ENCODE measurements at regions not wholly inside any gene's neighbourhood (a gene's known extent, or its start where the extent isn't known, plus 50 kb on each side); places are given as distances from the start of the nearest gene placed in this dataset.

DNA sequence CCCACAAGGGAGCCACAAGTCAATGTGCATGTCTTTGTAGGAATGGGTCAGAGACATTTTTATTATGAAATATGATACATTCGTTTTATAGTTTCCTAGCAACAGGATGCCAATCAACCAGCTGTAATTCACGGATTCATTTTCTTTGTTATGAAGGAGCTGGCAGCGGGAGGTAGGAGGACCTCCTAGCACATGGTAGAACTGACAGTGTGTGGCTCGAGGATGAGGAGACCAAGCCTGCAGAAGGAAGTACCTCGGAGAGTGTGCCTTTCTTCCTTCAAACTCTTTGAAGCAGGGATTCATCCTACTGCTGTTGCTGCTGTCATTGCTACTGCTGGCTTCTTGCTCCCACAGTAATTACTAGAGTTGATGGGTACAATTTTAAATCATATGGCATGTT lies 504.8 kb upstream of the KLHL29 start:
- intact Hi-C loops (cut with micrococcal nuclease) = no loop called here

DNA sequence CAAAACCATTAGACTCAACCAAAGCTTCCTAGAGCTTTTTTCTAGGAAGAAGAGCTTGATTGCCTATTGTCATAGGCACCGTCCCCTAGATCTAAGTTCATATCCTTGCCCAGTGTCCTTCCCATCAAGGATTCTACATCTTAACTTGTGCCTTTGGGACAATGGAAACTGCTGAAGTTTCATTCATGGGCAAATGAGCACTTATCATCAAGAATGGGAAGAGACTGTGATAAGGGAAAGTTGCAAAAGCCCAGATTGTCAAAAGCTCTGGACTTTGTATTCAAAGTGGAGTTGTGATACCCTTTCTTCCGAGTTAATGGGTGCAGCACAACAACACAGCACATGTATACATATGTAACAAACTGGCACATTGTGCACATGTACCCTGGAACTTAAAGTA lies 503.0 kb upstream of the KLHL29 start:
- intact Hi-C loops (cut with micrococcal nuclease) = no loop called here

DNA sequence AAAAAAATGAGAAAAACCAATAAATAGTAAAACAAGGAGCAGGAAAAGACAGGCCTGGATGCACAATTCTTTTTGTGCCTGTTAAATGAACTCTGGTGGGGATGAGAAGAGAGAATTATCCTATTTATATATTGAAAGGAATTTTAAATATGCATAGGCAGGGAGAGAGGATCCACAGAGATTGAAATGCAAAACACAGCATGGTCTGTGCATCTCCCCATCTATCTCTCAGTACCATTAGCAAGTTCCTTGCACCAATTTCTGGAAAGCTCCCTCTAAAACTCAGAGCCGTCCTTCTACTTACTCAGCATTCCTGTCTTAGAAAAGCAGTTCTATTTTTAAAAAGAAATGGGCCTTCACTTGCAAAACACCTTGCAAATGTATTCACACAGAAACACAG lies 502.3 kb upstream of the KLHL29 start:
- intact Hi-C loops (cut with micrococcal nuclease) = no loop called here

DNA sequence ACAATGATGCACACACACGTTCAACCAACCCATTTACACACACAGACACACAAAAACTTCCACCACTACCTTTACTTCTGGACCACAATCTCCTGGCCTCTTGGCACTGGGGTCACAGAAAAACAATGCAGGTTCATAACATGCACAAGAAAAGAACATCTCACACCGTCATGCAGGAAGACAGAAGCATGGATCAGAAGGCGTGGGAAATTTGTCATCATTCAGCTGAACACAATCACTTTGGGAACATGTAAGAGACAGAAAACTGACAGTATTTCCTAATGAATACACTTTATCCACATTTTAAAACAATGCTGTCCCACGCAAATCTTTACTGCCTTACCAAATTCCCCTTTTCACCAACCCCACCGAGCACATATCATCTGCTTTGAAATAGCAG lies 501.9 kb upstream of the KLHL29 start:
- intact Hi-C loops (cut with micrococcal nuclease) = no loop called here

DNA sequence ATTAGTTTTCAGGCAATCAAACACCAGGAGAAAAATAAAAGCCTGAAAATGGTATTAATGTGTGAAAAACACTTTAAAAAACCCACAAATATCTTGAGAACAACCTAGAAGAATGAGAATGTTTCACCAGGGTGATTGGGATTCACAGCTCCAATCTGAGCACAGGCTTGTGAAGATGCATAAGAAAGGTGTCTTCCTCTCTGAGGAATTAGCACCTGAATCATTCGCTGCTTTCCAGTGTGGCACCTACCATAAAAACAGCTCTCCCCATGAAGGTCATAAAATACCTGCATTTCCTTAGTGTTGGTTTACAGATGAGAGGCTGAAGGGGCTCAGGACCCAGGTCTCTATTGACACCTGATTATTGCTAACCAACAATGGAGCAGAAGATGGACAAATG lies 499.7 kb upstream of the KLHL29 start:
- intact Hi-C loops (cut with micrococcal nuclease) = no loop called here

DNA sequence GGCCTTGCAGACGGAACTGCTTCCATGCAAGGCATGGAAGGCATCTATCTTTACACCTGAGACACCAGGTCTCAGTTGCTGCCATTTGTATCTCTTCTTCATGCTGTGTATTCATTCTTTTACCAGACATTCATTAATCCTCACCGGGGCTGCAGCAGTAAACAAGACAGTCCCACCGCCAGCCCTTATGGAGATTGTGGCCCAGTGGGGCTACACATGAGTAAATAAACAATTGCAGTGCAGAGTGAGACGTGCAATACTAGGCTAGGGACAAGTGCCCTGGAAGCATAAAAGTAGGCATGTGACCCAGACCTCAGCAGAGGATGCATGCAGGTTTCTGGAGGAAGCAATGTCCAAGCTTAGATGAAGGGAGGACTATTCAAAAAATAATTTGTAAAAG lies 497.6 kb upstream of the KLHL29 start:
- intact Hi-C loops (cut with micrococcal nuclease) = no loop called here

DNA sequence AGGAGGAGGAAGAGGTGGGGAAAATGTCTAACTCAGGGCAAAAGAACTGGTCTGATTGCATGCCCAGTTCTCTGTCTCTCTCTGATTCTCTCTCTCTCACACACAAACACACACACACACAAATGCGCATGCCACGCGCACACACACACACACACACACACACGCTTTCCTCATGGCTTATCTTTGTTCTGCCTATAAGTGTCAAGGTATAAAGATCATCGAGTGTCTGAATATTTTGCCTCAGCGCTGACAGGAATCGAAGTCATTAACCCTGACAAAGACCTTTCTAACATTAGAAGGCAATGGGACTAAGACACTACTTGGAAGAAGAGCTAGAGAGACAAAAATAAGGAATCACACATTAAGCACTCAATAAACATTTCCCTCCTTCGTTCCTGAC lies 497.1 kb upstream of the KLHL29 start:
- intact Hi-C loops (cut with micrococcal nuclease) = no loop called here

DNA sequence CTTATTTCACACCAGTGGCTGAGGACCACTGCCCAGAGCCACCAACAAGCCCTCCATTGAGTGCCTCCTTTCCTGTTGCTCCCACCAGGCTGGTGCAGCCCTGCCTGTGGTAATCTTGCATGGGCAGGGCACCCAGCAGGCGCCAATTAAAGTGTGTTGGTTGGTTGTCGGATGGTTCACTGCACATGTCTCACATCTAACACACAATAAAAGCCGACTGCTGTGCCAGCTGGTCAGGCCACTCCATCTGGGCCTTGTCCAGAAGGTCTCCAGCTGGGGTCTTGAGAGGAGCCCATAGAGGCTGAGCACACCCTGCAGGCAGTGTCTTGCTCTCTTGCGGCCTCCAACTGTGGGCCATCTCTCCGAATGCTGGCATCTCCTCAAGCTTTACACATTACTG lies 494.8 kb upstream of the KLHL29 start:
- intact Hi-C loops (cut with micrococcal nuclease) = no loop called here

DNA sequence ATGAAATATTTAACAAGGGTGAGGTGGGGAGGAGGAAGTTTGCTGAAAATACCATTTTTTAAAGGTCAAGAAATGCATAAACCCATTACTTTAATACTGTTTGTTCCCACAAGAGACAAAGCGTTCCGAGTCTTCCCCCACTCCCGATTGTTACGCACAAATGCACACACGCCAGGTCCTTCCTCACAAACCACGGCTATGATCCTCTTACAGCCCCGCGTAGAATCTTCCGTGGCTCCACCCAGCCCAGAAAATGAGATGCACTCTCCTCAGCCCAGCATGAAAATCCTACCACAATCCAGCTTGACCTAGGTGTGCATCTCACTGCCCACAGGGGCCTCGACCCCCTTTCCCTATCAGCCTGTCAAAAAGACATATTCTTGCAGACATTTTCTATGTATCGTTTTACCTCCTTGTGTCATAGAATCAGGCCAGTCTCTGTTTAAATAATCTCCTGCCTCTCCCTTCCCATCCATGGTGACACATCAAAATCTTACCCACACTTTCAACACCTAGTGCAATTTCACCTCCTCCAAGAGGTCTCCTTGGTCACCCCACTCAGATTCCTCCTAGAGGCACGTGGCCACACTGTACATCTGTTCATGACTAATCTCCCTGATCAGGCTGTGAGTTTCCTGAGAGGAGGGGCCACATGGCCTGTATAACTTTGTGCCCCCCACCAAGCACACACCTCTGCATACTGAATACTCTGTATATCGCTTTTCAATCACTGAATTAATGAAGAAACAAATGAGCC lies 491.0 kb upstream of the KLHL29 start:
- intact Hi-C loops (cut with micrococcal nuclease) = no loop called here

DNA sequence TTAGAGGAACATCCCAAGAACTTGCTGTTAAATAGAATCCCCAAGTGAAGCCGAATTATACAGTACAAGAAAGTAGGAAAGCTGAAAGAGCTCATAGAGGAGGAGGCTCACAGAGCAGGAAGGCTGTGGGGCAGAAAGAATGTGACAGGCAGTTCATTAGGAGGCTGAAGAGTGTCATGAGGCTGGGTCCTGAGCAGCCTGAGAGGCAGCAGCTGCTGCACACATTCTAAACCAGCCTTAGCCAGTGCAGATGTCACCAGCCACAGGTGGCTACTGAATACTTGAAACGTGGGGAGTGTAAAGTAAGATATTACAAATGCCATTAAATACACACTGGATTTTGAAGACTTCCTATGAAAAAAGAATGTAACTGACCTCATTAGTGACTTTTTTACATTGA lies 490.2 kb upstream of the KLHL29 start:
- intact Hi-C loops (cut with micrococcal nuclease) = no loop called here

DNA sequence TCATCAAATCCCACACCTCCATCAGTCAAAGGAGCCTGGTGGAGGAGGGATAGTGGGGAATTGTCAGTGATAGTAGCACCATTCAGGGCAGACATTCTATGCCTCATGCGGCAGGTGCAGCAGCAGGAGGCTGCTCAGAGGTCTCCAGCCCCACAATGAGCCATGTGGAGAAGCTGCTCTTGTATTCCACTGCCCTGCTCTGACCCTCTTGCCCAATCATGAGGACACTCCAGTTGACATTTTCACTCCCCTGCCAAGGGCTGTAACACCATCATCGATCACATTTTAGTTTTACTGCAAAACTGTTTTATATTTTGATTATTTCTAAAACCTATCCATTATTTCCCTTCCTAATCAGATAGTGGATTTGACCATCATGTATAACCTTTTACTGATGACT lies 487.6 kb upstream of the KLHL29 start:
- intact Hi-C loops (cut with micrococcal nuclease) = no loop called here

DNA sequence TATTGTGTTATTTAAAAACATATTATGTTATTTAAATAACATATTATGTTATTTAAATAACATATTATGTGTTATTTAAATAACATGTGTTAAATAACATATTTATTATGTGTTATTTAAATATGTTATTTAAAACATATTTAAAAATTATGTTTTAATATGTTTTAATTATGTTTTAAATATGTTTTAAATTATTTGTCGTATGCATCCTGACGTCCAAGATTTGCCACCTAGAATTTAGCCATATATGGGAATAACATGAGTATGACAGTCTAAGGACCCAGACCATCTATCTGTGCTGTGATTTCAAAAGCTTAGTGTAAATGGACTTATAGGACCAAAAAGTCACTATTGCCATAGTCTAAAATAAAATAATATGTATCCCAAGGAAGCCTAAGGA lies 484.3 kb upstream of the KLHL29 start:
- intact Hi-C loops (cut with micrococcal nuclease) = no loop called here

DNA sequence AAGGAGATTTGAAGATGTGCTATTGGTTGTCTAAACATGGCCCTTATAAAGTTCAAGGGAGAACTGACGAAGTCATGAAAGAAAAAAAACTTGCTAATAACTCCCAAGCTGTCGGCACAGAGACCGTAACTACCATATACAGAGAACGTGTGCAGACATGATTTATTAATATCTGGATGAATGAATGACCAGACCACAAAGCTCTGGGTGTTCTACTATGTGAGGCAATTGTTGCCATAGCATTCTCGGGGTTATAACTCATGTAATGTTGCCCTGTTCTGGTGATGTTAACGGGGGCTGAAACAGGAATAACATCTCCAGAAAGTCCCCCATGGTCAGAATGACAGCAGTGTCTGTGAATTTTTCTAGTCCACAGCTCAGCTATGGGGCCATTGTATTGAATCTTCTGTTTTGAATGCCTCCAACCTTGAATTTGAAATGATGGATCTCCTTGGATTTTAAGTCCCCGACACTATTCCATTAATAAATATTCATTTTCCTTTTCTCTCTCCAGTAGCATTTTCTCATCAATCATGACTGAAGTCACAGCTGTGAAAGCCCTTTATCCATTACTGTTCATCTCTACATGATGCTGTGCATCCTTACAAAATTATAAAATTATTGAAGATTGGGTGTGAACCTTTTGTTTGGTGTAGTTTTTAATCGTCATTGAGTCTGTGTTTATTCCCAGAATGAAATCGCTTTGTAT lies 483.4 kb upstream of the KLHL29 start:
- intact Hi-C loops (cut with micrococcal nuclease) = no loop called here

DNA sequence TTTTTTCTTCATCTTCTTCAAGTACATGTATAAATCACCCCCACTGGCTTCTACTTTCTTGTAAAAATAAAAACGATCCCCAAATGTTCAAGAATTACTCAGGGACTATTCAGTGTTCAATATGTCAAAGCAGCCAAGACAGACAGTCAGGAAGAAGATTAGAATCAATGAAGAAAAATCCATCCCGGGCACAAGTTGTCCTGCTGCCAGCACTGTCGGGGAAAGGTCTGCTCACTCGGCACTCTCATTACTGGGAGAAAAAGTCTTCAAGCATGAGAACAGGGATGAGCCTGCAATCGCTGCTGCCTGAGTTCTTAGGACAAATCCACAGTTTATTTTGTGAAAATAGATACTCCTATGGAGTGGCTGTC lies 482.8 kb upstream of the KLHL29 start:
- intact Hi-C loops (cut with micrococcal nuclease) = no loop called here

DNA sequence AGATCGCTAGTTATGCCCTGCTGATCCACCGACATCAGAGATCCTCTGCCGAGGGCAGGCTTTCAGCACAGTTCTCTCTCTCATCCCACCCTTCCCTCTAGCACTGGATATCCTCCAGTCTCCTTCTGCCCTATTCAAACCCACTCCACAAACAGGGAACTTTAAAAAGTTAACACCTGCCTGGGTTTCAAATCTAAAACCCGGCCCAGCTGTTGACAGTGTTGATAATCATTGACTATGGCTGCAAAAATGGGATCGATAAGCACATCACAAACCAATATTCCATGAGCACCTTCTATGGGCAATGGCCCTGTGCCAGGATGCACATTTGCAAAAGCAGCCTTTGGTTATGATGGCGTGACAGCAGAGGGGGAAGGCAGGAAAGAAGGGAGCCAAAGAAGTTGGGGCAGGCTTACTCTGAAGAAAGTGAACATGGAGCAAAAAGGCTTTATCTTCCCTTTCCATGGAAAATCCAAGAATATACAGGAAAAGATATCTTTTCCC lies 482.3 kb upstream of the KLHL29 start:
- intact Hi-C loops (cut with micrococcal nuclease) = no loop called here

DNA sequence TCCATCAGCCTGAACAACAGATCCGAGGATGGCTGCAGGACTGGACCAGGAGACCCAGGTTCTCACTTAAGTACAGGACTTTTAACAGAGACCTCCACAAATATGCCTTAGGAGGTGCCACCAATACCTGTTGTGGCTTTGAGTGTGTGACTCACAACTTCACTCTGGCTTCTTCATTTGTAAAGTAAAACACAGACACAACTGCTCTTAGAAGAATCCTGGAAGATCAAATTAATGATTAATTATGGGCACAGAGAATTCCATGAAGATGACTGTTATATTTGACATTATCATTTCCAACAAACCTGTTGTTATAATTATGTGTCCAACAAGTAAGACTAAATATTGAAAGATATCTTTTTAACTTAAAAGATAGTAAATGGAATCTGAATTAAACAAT lies 481.4 kb upstream of the KLHL29 start:
- intact Hi-C loops (cut with micrococcal nuclease) = no loop called here

DNA sequence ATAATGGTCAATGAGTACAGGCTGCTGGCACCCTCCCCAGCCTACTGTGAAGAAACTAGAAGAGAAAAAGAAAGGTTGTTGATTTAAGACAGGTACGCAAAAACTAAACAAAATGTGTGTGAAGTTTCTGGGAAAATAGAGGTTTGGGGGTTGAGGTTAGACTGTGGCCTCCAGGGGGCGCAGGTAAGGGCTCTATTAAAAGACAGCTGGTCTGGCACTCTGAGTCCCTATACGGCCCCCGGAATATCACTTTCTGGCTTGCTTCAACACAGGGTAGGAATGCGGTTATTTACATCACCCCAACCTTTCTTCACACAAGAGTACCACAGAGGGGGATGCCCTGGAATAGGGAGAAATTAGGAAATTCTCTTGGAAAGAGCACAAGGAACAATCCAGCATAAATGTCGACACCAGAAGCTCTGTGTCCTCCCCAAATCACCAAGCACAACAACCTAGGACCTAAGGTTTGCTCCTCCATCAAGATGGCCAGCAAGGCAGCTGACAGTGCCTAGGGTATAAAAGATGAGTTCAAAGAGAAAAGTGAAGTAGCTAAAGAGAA lies 480.8 kb upstream of the KLHL29 start:
- intact Hi-C loops (cut with micrococcal nuclease) = no loop called here

DNA sequence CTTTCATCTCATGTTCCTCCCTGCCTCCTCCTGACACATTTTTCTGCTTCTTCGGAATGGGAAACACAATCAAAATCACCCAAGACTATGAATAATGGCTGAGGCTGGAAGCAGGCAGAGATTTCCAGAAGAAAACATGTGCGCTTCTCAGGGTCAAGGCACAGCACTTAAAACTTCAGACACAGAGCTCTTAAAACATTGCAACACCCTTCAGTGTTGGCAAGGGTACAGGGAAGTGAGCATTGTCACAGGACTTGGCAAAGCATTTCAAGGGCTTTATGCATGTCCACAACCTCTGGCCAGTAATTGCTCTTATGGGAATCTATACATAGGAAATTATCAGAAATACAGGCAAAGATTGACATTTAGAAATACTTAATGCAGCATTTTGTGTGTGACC lies 477.6 kb upstream of the KLHL29 start:
- intact Hi-C loops (cut with micrococcal nuclease) = no loop called here

DNA sequence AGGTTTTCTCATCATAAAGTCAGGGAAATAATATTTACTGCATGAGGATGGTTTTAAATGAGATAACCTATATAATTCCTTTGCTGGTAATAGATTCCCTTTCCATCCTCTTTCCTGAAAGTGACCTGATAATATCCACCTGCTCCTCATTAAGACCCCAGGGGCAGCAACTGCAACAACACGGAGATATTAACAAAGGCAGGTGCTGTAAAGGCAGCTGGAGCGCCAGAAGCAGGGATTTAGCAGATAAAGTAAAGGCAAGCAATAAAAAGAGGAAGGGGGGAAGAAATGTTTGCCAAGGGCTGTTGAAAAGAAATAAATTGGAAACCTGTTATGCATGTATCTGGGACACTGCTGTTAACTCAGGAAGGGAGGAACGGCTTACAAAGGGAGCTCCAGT lies 472.6 kb upstream of the KLHL29 start:
- intact Hi-C loops (cut with micrococcal nuclease) = no loop called here

DNA sequence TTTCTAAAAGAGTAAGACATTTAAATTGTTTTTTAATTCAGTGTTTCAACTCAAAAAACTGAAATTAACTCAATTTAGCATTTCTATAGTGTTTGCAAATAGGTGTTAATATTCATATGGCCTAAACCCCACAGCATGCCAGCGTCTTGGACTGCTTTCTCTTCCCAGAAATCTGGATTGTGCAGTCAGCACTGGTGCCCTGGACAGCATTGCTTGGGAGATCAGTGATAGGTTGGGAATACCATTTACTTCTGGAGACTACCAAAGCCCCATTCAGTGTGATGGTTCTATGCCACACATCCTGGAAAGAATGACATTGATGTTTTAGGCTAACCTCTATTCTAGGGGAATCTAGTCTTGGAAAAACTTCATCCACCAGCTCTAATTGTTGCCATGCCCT lies 455.0 kb upstream of the KLHL29 start:
- intact Hi-C loops (cut with micrococcal nuclease) = no loop called here

DNA sequence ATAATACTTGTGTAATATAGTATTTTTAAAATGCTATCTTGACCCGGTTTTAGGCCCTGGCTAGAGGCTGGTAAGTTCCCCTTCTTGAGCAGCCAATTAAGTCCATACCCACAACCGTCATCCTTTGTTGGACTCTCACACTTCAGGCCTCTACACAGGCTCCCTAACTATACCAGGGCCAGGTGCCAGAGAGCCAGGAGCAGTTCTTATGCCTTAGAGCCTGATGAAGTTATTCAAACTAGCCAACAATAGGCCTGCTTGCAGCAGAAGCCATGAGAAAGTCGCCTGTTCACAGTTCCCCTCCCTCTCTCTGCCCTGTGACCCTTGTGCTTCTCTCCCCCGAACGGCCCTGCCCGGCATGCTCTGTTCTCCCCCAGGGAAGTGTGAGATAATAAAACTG lies 454.2 kb upstream of the KLHL29 start:
- intact Hi-C loops (cut with micrococcal nuclease) = no loop called here

DNA sequence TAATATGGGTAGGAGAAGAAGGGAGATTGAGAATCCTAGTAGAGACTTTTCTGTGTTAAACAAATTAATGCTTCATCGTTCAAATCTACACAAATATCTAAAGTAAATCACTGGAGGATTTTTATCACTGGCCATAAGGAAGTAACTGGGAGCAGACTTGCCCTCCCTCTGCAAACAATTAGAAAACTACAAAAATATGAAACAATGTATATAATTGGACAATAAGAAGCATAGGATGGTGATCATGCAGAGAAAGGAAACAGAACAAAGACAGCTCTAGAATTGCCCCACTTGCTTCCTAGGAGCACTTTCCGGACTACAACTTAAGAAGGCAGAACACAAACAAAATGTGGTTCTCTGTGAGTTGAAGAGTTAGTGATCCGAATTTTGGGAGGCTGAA lies 452.7 kb upstream of the KLHL29 start:
- intact Hi-C loops (cut with micrococcal nuclease) = no loop called here

DNA sequence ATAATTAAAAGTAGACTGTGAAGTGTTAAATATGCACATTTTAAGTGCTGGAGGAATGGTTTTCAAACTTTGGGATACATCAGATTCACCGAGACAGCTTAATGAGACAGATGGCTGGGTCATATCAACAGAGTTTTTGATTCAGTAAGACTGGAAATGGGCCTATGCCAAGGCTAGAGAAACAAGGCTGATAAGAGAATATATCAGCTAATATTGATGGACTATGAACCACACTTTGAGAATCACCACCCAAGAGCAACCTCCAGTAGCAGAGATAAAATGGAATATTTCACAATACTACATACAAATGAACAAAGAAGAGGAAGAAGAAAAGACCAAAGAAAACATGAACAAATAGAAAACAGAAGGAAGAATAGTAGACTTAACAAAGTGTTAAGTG lies 450.2 kb upstream of the KLHL29 start:
- intact Hi-C loops (cut with micrococcal nuclease) = no loop called here
